Stomach (tissue), 4 donors: ENCODE measurements at regions not wholly inside any gene's neighbourhood (a gene's known extent, or its start where the extent isn't known, plus 50 kb on each side); places are given as distances from the start of the nearest gene placed in this dataset.
"Not testable (repeated sequence)": the region's sequence is repeated elsewhere in the genome, so short reads cannot be mapped to it uniquely, and the experiment has no call there.

Experiments
- POLR2A ChIP-seq, 4 donors: fragments of 450-650 bp; IDR thresholded peaks; one replicate each; pipeline ENCODE4 v1.6.1; 2016; ENCODE audit warnings: antibody characterized with exemption in 4 of 4, control low read depth in 2 of 4, mild to moderate bottlenecking in 1 of 4, moderate library complexity in 1 of 4
- POLR2AphosphoS5 ChIP-seq, 3 donors: sonication (generic); formaldehyde crosslinking; IDR thresholded peaks; one replicate each; pipeline ENCODE4 v1.6.1; 2016; ENCODE audit warnings: antibody characterized with exemption in 3 of 3
- TF ChIP-seq, protein P1 (sequence below), 7 experiments: fragments of 450-650 bp in 4 of 7; fragments of 200-600 bp in 3 of 7; sonication (generic) in 3 of 7; IDR thresholded peaks; one replicate each; pipeline ENCODE4 v1.5.1; 2016 to 2019; ENCODE audit warnings: antibody characterized with exemption in 7 of 7, control low read depth in 2 of 7, mild to moderate bottlenecking in 1 of 7

DNA sequence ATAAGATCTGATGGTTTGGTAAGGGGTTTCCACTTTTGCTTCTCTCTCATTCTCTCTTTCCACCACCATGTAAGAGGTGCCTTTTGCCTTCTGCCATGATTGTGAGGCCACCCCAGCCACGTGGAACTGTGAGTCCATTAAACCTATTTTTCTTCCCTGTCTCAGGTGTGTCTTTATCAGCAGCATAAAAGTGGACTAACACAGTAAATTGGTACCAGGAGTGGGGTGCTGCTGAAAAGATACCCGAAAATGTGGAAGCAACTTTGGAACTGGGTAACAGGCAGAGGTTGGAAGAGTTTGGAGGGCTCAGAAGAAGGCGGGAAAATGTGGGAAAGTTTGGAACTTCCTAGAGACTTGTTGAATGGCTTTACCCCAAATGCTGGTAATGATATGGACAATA is 226.4 kb upstream of the MSX2 start:
- not testable (repeated sequence) for TF ChIP-seq POLR2A, POLR2AphosphoS5 (IDR thresholded peaks at IDR 0.05)
- TF ChIP-seq, protein P1, sequence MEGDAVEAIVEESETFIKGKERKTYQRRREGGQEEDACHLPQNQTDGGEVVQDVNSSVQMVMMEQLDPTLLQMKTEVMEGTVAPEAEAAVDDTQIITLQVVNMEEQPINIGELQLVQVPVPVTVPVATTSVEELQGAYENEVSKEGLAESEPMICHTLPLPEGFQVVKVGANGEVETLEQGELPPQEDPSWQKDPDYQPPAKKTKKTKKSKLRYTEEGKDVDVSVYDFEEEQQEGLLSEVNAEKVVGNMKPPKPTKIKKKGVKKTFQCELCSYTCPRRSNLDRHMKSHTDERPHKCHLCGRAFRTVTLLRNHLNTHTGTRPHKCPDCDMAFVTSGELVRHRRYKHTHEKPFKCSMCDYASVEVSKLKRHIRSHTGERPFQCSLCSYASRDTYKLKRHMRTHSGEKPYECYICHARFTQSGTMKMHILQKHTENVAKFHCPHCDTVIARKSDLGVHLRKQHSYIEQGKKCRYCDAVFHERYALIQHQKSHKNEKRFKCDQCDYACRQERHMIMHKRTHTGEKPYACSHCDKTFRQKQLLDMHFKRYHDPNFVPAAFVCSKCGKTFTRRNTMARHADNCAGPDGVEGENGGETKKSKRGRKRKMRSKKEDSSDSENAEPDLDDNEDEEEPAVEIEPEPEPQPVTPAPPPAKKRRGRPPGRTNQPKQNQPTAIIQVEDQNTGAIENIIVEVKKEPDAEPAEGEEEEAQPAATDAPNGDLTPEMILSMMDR (IDR thresholded peaks at IDR 0.05) = not testable (repeated sequence)
